H1 (cell line): ENCODE measurements at regions not wholly inside any gene's neighbourhood (a gene's known extent, or its start where the extent isn't known, plus 50 kb on each side); places are given as distances from the start of the nearest gene placed in this dataset.

ENCODE experiments used
- CTCF ChIA-PET: fragments of 300-600 bp; sonication (Branson Sonifier 250); formaldehyde crosslinking; loops from one replicate; lab custom pipeline; 2021; ENCODE audit not compliant: partially characterized antibody; lab: Charles Lee
- POLR2A ChIA-PET: fragments of 300-600 bp; sonication (Branson Sonifier 250); formaldehyde crosslinking; loops from one replicate; lab custom pipeline; 2021; ENCODE audit warnings: inconsistent platforms; ENCODE audit not compliant: partially characterized antibody; lab: Charles Lee
- DNase-seq, 2 experiments: peaks; one replicate each; pipeline versions ENCODE4 v3.0.0 to v3.0.0-alpha.2; 2010 to 2022; ENCODE audit warnings: low spot score in 2 of 2, low read depth in 1 of 2, mixed read lengths in 1 of 2
- FAIRE-seq: peaks from 2 replicates; lab custom pipeline; 2011; peaks lifted over from hg19 to GRCh38; lab: Jason Lieb, UNC
- H2AFZ ChIP-seq: 2 replicates; pipeline ENCODE4 v1.8.1; 2012; ENCODE audit warnings: low read length, inconsistent platforms
- H2AK5ac ChIP-seq: 2 replicates; pipeline ENCODE4 v1.6.1; 2013; ENCODE audit warnings: low read depth, low read length
- H2BK120ac ChIP-seq: replicated peaks from 2 replicates; pipeline ENCODE3; 2013; ENCODE audit warnings: low read depth, low read length, inconsistent platforms
- H2BK12ac ChIP-seq: 2 replicates; pipeline ENCODE4 v1.6.1; 2013; ENCODE audit warnings: low read depth, low read length
- H2BK15ac ChIP-seq: 2 replicates; pipeline ENCODE4 v1.6.1; 2013; ENCODE audit warnings: low read length
- H2BK20ac ChIP-seq: 2 replicates; pipeline ENCODE4 v1.6.1; 2013; ENCODE audit warnings: low read length
- H2BK5ac ChIP-seq: 2 replicates; pipeline ENCODE4 v1.6.1; 2013; ENCODE audit warnings: low read depth, low read length
- H3K14ac ChIP-seq: 2 replicates; pipeline ENCODE4 v1.6.1; 2013; ENCODE audit warnings: inconsistent platforms; ENCODE audit not compliant: insufficient read length
- H3K18ac ChIP-seq: 2 replicates; pipeline ENCODE4 v1.6.1; 2013; ENCODE audit warnings: low read length; ENCODE audit errors: extremely low read depth
- H3K23ac ChIP-seq: 2 replicates; pipeline ENCODE4 v1.6.1; 2013; ENCODE audit warnings: inconsistent platforms; ENCODE audit not compliant: insufficient read length
- H3K23me2 ChIP-seq: 2 replicates; pipeline ENCODE4 v1.6.1; 2013; ENCODE audit warnings: low read depth, low read length
- H3K27ac ChIP-seq: 2 replicates; pipeline ENCODE4 v1.6.1; 2011; ENCODE audit warnings: low read depth, low read length, inconsistent platforms
- H3K27me3 ChIP-seq, 4 experiments: replicated peaks in 1 of 4; 1 replicate in 1 of 4; 2 replicates in 3 of 4; pipeline versions ENCODE4 v1.6.1 to v1.8.1; 2011 to 2013; ENCODE audit warnings: low read length in 3 of 4, mild to moderate bottlenecking in 3 of 4, inconsistent platforms in 2 of 4, mixed read lengths in 2 of 4, moderate library complexity in 1 of 4; ENCODE audit not compliant: control insufficient read depth in 3 of 4, insufficient read depth in 3 of 4; ENCODE audit errors: extremely low read depth in 1 of 4
- H3K36me3 ChIP-seq, 4 experiments: 2 replicates each; pipeline versions ENCODE4 v1.6.1 to v1.8.1; 2011 to 2013; ENCODE audit warnings: mild to moderate bottlenecking in 4 of 4, low read length in 3 of 4, moderate library complexity in 2 of 4, control low read depth in 1 of 4, inconsistent platforms in 1 of 4; ENCODE audit not compliant: insufficient read depth in 4 of 4, control insufficient read depth in 2 of 4
- H3K4ac ChIP-seq: replicated peaks from 2 replicates; pipeline ENCODE3; 2013; ENCODE audit warnings: low read length, low read depth, mixed read lengths, inconsistent platforms; ENCODE audit not compliant: insufficient read length
- H3K4me1 ChIP-seq, 4 experiments: replicated peaks in 1 of 4; 1 replicate in 1 of 4; 2 replicates in 3 of 4; pipeline versions ENCODE4 v1.6.1 to v1.8.1; 2011 to 2013; ENCODE audit warnings: low read length in 3 of 4, inconsistent platforms in 2 of 4, mixed read lengths in 1 of 4; ENCODE audit not compliant: insufficient read depth in 4 of 4, control insufficient read depth in 3 of 4
- H3K4me2 ChIP-seq, 2 experiments: 2 replicates each; pipeline versions ENCODE4 v1.6.1 to v1.8.1; 2011 to 2013; ENCODE audit warnings: low read depth in 2 of 2, low read length in 2 of 2, control low read depth in 1 of 2, inconsistent platforms in 1 of 2, mild to moderate bottlenecking in 1 of 2; ENCODE audit not compliant: insufficient read depth in 1 of 2
- H3K4me3 ChIP-seq, 4 experiments: fragments of 200-600, 300-600 bp in 1 of 4; sonication (generic), shearing (Covaris generic), sonication (Bioruptor Twin) in 1 of 4; 2 replicates each; pipeline versions ENCODE4 v1.5.1 to v1.8.1; 2011 to 2016; ENCODE audit warnings: low read length in 4 of 4, low read depth in 3 of 4, control low read depth in 2 of 4, inconsistent platforms in 2 of 4, mild to moderate bottlenecking in 2 of 4, mixed read lengths in 1 of 4, moderate library complexity in 1 of 4; ENCODE audit not compliant: insufficient read depth in 2 of 4; ENCODE audit errors: extremely low read depth in 1 of 4
- H3K56ac ChIP-seq: replicated peaks from 2 replicates; pipeline ENCODE3; 2013; ENCODE audit warnings: low read depth, mild to moderate bottlenecking, mixed read lengths, low read length, inconsistent platforms; ENCODE audit not compliant: insufficient read length
- H3K79me1 ChIP-seq: 2 replicates; pipeline ENCODE4 v1.6.1; 2013; ENCODE audit warnings: low read depth, low read length, control low read depth
- H3K79me2 ChIP-seq, 2 experiments: 2 replicates each; pipeline versions ENCODE4 v1.6.1 to v1.8.1; 2012 to 2013; ENCODE audit warnings: low read length in 2 of 2, mild to moderate bottlenecking in 2 of 2, inconsistent platforms in 1 of 2; ENCODE audit not compliant: insufficient read depth in 2 of 2, control insufficient read depth in 1 of 2
- H3K9ac ChIP-seq, 4 experiments: replicated peaks in 1 of 4; 1 replicate in 1 of 4; 2 replicates in 3 of 4; pipeline versions ENCODE4 v1.6.1 to v1.8.1; 2011 to 2013; ENCODE audit warnings: low read depth in 3 of 4, low read length in 3 of 4, control low read depth in 2 of 4, mild to moderate bottlenecking in 2 of 4, moderate library complexity in 2 of 4, inconsistent platforms in 1 of 4; ENCODE audit errors: extremely low read depth in 1 of 4
- H3K9me3 ChIP-seq, 2 experiments: 2 replicates each; pipeline versions ENCODE4 v1.6.1 to v1.8.1; 2012 to 2013; ENCODE audit warnings: mild to moderate bottlenecking in 2 of 2, moderate library complexity in 2 of 2, control low read depth in 1 of 2, inconsistent platforms in 1 of 2, low read depth in 1 of 2, low read length in 1 of 2, mixed read lengths in 1 of 2; ENCODE audit not compliant: insufficient read depth in 2 of 2
- H4K20me1 ChIP-seq, 2 experiments: replicated peaks in 1 of 2; 2 replicates each; pipeline versions ENCODE3 to v1.8.1; 2011 to 2013; ENCODE audit warnings: inconsistent platforms in 2 of 2, low read length in 2 of 2, mild to moderate bottlenecking in 1 of 2; ENCODE audit not compliant: insufficient read depth in 2 of 2, control insufficient read depth in 1 of 2
- H4K5ac ChIP-seq: 2 replicates; pipeline ENCODE4 v1.6.1; 2013; ENCODE audit warnings: low read length, low read depth, mixed read lengths, inconsistent platforms; ENCODE audit not compliant: insufficient read length
- H4K8ac ChIP-seq: 2 replicates; pipeline ENCODE4 v1.8.0; 2013; ENCODE audit warnings: mild to moderate bottlenecking, moderate library complexity, low read length, inconsistent platforms; ENCODE audit not compliant: insufficient read depth; ENCODE audit errors: extremely low read depth
- H4K91ac ChIP-seq: replicated peaks from 2 replicates; pipeline ENCODE3; 2013; ENCODE audit warnings: low read length, mixed read lengths, inconsistent platforms; ENCODE audit not compliant: insufficient read length
- CBX8 ChIP-seq: fragments of 300-800, 300-1000 bp; sonication (generic); IDR thresholded peaks from 2 replicates; pipeline ENCODE4 v1.7.1; 2016; ENCODE audit warnings: low read depth, low read length, borderline replicate concordance
- CHD2 ChIP-seq: IDR thresholded peaks from 2 replicates; pipeline ENCODE4 v1.6.1; 2012; ENCODE audit warnings: low read length, improper control_type of control experiment
- SIRT6 ChIP-seq: IDR thresholded peaks from one replicate; pipeline ENCODE4 v1.7.1; 2012; ENCODE audit warnings: low read length, inconsistent platforms
- TAF1 ChIP-seq: IDR thresholded peaks from 2 replicates; pipeline ENCODE4 v1.6.1; 2011; ENCODE audit warnings: mild to moderate bottlenecking, low read depth, low read length
- TEAD4 ChIP-seq: IDR thresholded peaks from 2 replicates; pipeline ENCODE4 v1.6.1; 2012; ENCODE audit warnings: low read depth, low read length, inconsistent platforms, mixed read lengths
- WGBS, 2 experiments: shearing (Covaris generic) in 1 of 2; methylation state at CpG; one replicate each; pipeline versions ENCODE4 v1.1.6 to v1.1.7; 2013 to 2015; ENCODE audit warnings: low lambda C conversion rate in 2 of 2, mixed read lengths in 2 of 2, inconsistent platforms in 1 of 2, low coverage in 1 of 2, missing lambda C conversion rate in 1 of 2; ENCODE audit not compliant: insufficient replicate concordance in 2 of 2, insufficient coverage in 1 of 2, insufficient read length in 1 of 2; ENCODE audit errors: extremely low coverage in 1 of 2, missing lambda C conversion rate in 1 of 2; 5-methylcytosine and 5-hydroxymethylcytosine counted together

GRCh38 chr3:59270209-59270608 lies 220.4 kb upstream of the CFAP20DC start:
- Histone ChIP-seq H3K79me1 (no peaks in the 10 kb centered on the region), H2BK120ac (no peak overlapping the region), H3K4me1 (no peaks in the 10 kb centered on the region), H2AK5ac (no peak overlapping the region), H3K36me3 (no peaks in the 10 kb centered on the region), H3K14ac (no peak overlapping the region), H2BK12ac (no peak overlapping the region), H3K27me3 (no peaks in the 10 kb centered on the region), H3K18ac (no peak overlapping the region), H2AFZ (no peak overlapping the region), H2BK20ac (no peak overlapping the region), H2BK15ac (no peak overlapping the region), H3K56ac (no peak overlapping the region), H3K23ac (no peak overlapping the region), H3K9ac (no peak overlapping the region), H4K8ac (no peak overlapping the region), H3K27ac (no peak overlapping the region), H3K4me3 (no peak overlapping the region), H2BK5ac (no peak overlapping the region), H4K20me1 (no peaks in the 10 kb centered on the region), H4K91ac (no peak overlapping the region), H3K23me2 (no peaks in the 10 kb centered on the region), H3K4ac (no peak overlapping the region), H4K5ac (no peak overlapping the region), H3K9me3 (no peaks in the 10 kb centered on the region), H3K4me2 (no peak overlapping the region), H3K79me2 (no peaks in the 10 kb centered on the region)
- CTCF ChIA-PET, result interaction anchor here (0.6 kb wide), 1 partner anchor 737 kb away, joined by 3 read pairs; no protein-coding TSS in a partner anchor
- POLR2A ChIA-PET, result no interaction called here
- TF ChIP-seq TEAD4, result no peak
- no peak for TF ChIP-seq SIRT6
- TF ChIP-seq TAF1, result no peak
- TF ChIP-seq CHD2, result no peak
- TF ChIP-seq CBX8, result no peak
- FAIRE-seq, result no peak
- 100% methylated on average over 2 of the region's 2 CpGs; no CpG with 5 or more reads in 1 of the 2 experiments for WGBS, 2 experiments
- DNase-seq, result no peak
